Osteoblast (primary cell): ENCODE measurements at regions not wholly inside any gene's neighbourhood (a gene's known extent, or its start where the extent isn't known, plus 50 kb on each side); places are given as distances from the start of the nearest gene placed in this dataset.

ENCODE experiments used
- DNase-seq: peaks from one replicate; pipeline ENCODE4 v3.0.0; 2011; ENCODE audit warnings: low spot score, mixed read lengths; ENCODE audit not compliant: insufficient read length; ENCODE audit errors: missing footprints
- H2AFZ ChIP-seq: 2 replicates; pipeline ENCODE4 v1.6.0; 2011; ENCODE audit warnings: mild to moderate bottlenecking, low read length
- H3K27ac ChIP-seq: 2 replicates; pipeline ENCODE4 v1.5.1; 2011; ENCODE audit warnings: mild to moderate bottlenecking, low read depth, low read length, moderate library complexity
- H3K27me3 ChIP-seq: 2 replicates; pipeline ENCODE4 v1.6.0; 2012; ENCODE audit warnings: mild to moderate bottlenecking, control low read depth, inconsistent platforms, low read length, moderate library complexity; ENCODE audit not compliant: insufficient read depth
- H3K36me3 ChIP-seq: 2 replicates; pipeline ENCODE4 v1.5.1; 2011; ENCODE audit warnings: mild to moderate bottlenecking, low read length, control low read depth, moderate library complexity; ENCODE audit not compliant: insufficient read depth
- H3K4me1 ChIP-seq: 2 replicates; pipeline ENCODE4 v1.5.1; 2011; ENCODE audit warnings: mild to moderate bottlenecking, low read length, control low read depth, moderate library complexity; ENCODE audit not compliant: insufficient read depth
- H3K4me2 ChIP-seq: 2 replicates; pipeline ENCODE4 v1.6.0; 2011; ENCODE audit warnings: mild to moderate bottlenecking, low read length; ENCODE audit not compliant: insufficient read depth
- H3K4me3 ChIP-seq: fragments of 200-600 bp; sonication (generic); 3 replicates; pipeline ENCODE4 v1.5.1; 2012; ENCODE audit warnings: mild to moderate bottlenecking, low read length, inconsistent platforms; ENCODE audit not compliant: insufficient read depth
- H3K79me2 ChIP-seq: 2 replicates; pipeline ENCODE4 v1.6.0; 2012; ENCODE audit warnings: mild to moderate bottlenecking, low read length, control low read depth, inconsistent platforms; ENCODE audit not compliant: insufficient read depth
- H3K9me3 ChIP-seq: 2 replicates; pipeline ENCODE4 v1.5.1; 2011; ENCODE audit warnings: low read depth, low read length, control low read depth
- H4K20me1 ChIP-seq: 2 replicates; pipeline ENCODE4 v1.6.0; 2012; ENCODE audit warnings: mild to moderate bottlenecking, low read length, control low read depth; ENCODE audit not compliant: insufficient read depth
- CTCF ChIP-seq: IDR thresholded peaks from 2 replicates; pipeline ENCODE4 v1.5.1; 2011; ENCODE audit warnings: mild to moderate bottlenecking, low read depth, low read length, moderate library complexity; ENCODE audit errors: extremely low read depth

DNA sequence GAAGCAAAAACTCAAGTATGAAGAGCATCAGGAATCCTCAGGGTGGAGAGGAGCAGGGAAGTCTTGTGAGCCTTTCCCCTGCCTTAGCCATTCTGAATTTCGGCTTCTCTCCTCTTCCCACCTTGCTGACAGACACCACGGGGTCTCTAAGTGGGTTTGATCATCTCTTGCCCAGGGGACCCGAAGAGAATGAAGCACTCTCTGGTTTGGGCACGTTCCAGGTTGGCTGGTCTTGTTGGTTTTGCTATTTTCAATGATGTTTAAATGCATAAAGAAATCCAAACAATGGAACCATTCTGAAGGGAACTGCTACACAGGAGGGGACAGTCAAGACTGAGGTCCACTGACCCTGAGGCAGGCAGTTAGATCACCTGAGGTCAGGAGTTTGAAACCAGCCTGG, 131.7 kb downstream of the PXDC1 start:
- Histone ChIP-seq H3K36me3 (no peaks in the 10 kb centered on the region), H2AFZ (no peak overlapping the region)

DNA sequence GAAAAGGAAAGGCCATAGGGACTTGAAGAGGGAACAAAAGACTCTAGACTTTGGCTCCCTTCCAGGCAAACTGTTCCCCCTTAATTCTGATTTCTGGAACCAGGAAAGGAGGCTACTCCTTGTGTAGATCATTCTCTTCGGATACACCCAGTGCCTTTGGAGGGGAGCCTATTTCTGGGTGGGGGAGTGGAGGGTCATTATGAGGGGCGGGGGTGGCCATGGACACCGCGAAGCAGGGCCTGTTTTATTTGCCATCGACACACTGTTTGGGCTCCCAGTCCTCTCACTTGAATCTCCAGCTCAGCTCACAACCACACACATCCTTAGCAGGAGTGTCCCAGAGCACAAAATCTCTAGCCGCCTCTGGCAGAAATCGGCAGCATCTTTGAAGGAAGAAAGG, 132.3 kb downstream of the PXDC1 start:
- no peak overlapping the region for H3K27ac ChIP-seq
- no peak overlapping the region for H3K4me3 ChIP-seq
- peaks cover 8% of the 10 kb centered on the region for H3K27me3 ChIP-seq
- no peak for DNase-seq
- no peaks in the 10 kb centered on the region for H3K9me3 ChIP-seq
- no peak for TF ChIP-seq CTCF
- H3K4me1 ChIP-seq = no peaks in the 10 kb centered on the region
- H3K4me2 ChIP-seq = no peak overlapping the region
- no peaks in the 10 kb centered on the region for H4K20me1 ChIP-seq
- no peaks in the 10 kb centered on the region for H3K79me2 ChIP-seq
- no peaks in the 10 kb centered on the region for H3K36me3 ChIP-seq
- no peak overlapping the region for H2AFZ ChIP-seq

More for the DNA sequence above, 131.7 kb downstream of the PXDC1 start:
- TF ChIP-seq CTCF = no peak
- Histone ChIP-seq H3K4me2 (no peak overlapping the region), H3K27ac (no peak overlapping the region), H3K27me3 (peaks cover 8% of the 10 kb centered on the region), H3K79me2 (no peaks in the 10 kb centered on the region), H3K9me3 (no peaks in the 10 kb centered on the region), H4K20me1 (no peaks in the 10 kb centered on the region), H3K4me1 (no peaks in the 10 kb centered on the region), H3K4me3 (no peak overlapping the region)
- DNase-seq = no peak

DNA sequence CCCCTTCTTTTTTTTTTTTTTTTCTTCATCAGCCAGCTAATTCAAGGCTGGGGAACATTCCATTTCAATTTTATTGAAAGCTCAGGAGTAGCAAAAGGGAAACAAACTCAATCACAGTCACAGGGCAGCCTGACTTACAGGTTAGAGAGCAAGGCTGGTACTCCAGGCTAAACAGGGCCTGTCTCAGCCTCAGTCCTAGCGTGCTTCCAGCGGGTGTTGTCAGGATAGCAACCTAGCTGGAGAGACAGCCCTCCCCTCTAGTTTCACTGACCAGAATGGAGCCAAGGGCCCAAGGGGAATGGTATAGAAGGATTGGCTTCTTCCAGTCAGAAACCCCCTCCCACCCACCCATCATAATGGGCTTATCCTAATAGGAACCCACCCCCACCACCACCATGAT, 132.9 kb downstream of the PXDC1 start:
- Histone ChIP-seq H3K9me3 (no peaks in the 10 kb centered on the region), H3K27ac (no peak overlapping the region), H3K36me3 (no peaks in the 10 kb centered on the region), H4K20me1 (no peaks in the 10 kb centered on the region), H3K4me3 (no peak overlapping the region), H3K4me1 (no peaks in the 10 kb centered on the region), H3K79me2 (no peaks in the 10 kb centered on the region), H3K4me2 (no peak overlapping the region), H2AFZ (no peak overlapping the region), H3K27me3 (peaks cover 4% of the 10 kb centered on the region)
- no peak for DNase-seq
- TF ChIP-seq CTCF = no peak

GRCh38 chr6:3617681-3618311, 133.7 kb downstream of the PXDC1 start:
- Histone ChIP-seq H3K4me3 (no peak overlapping the region), H3K4me1 (peaks cover 3% of the 10 kb centered on the region), H3K79me2 (no peaks in the 10 kb centered on the region), H3K27me3 (no peaks in the 10 kb centered on the region), H2AFZ (no peak overlapping the region), H3K27ac (no peak overlapping the region), H3K36me3 (no peaks in the 10 kb centered on the region), H4K20me1 (no peaks in the 10 kb centered on the region), H3K4me2 (no peak overlapping the region), H3K9me3 (no peaks in the 10 kb centered on the region)
- TF ChIP-seq CTCF = no peak
- DNase-seq = no peak
